ENCODE measurements at regions not wholly inside any gene's neighbourhood (a gene's known extent, or its start where the extent isn't known, plus 50 kb on each side); places are given as distances from the start of the nearest gene placed in this dataset.
A peak's percentile ranks its signal among the peaks of the same experiment; 100 is the strongest.

GRCh38 chr9:7370988-7371387, 428.6 kb downstream of the DMAC1 start:
- no peak for FAIRE-seq
- no peak for TF ChIP-seq CTCF (IDR thresholded peaks at IDR 0.05; ENCODE audit: insufficient read depth, low read length, severe bottlenecking)
- no peaks in the 10 kb centered on the region for H3K36me3 ChIP-seq (ENCODE audit: control insufficient read depth, insufficient read depth, low read length)
- DNase-seq (ENCODE audit: low read depth) = no peak
- H3K4me3 ChIP-seq (ENCODE audit: low read depth, low read length) = no peak overlapping the region
- H3K27me3 ChIP-seq (ENCODE audit: control insufficient read depth, insufficient read depth, low read length) = no peaks in the 10 kb centered on the region

- no peak for TF ChIP-seq CTCF (IDR thresholded peaks at IDR 0.05; ENCODE audit: insufficient read depth, low read length, severe bottlenecking)
- FAIRE-seq (no peak), DNase-seq (ENCODE audit: low read depth) (no peak)
- Histone ChIP-seq H3K27me3 (ENCODE audit: control insufficient read depth, insufficient read depth, low read length) (no peaks in the 10 kb centered on the region), H3K4me3 (ENCODE audit: low read depth, low read length) (no peak overlapping the region), H3K36me3 (ENCODE audit: control insufficient read depth, insufficient read depth, low read length) (no peaks in the 10 kb centered on the region)
These were observed 429.2 kb downstream of the DMAC1 start for GRCh38 chr9:7370381-7370780.

DNA sequence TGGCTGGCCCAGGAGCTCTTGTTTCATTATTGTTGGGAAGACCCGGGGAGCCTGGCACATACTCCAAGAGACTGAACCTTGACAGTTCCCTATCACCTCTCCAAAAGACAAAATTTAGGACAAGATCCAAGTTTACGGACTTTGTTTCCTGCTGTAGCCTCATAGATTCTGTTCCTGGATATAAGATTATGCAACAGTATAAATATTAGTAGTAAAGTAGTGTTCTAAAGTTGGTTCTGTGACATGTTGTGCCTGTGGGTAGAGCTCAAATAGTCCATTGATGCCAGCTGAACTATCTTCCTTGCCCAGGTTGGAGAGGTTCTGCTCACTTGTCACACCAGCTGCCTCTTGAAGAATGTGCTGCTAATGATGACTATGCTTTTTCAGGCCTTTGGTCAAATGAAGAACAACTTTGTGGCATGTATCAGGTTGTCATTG, 430.2 kb downstream of the DMAC1 start:
- no peak for DNase-seq (ENCODE audit: low read depth)
- FAIRE-seq = no peak
- H3K4me3 ChIP-seq (ENCODE audit: low read depth, low read length) = no peak overlapping the region
- no peaks in the 10 kb centered on the region for H3K27me3 ChIP-seq (ENCODE audit: control insufficient read depth, insufficient read depth, low read length)
- H3K36me3 ChIP-seq (ENCODE audit: control insufficient read depth, insufficient read depth, low read length) = no peaks in the 10 kb centered on the region
- no peak for TF ChIP-seq CTCF (IDR thresholded peaks at IDR 0.05; ENCODE audit: insufficient read depth, low read length, severe bottlenecking)

DNA sequence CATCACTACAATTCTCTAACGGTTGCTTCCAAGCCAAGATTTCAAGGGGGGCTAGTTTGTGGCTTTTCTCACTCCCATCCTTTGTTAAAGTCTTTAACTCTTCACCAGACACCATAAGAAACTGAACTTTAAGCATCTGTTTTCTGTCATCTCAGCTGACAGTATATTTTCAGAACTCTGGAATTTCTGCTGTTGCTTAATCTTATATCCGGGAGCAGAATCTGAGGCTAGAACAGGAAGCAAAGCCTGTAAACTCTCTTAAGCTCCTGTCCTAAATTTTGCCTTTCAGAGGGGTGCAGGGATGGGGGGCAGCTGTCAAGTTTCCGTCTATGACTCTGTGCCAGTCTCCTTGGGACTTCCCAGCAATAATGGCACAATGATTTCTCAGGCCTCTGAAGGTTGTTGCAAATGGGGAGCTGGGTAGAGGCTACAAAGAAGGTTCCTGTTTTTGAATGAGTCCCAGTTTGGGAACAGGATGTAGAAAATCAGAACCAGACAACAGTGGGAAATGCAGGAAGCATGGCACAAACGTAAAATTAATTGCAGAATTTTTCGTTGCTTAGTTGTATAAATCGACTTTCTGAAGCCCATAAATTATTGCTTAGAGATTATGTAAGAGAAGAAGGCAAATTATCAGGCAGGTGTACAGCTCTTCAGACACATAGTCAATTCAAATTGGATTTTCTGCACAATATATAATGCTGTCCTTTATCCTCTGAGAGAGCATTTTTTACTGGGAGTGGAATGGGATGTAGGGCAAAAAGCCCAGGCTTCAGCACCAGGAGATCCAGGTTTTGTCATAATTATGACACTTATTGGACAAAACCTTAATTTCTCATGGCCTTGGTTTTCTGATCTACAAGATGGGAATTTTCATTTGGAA, 430.9 kb downstream of the DMAC1 start:
- DNase-seq (ENCODE audit: low read depth) = peak; percentile 27
- FAIRE-seq = no peak

GRCh38 chr9:7367726-7368125, 431.9 kb downstream of the DMAC1 start:
- DNase-seq (ENCODE audit: low read depth) (no peak), FAIRE-seq (no peak)
- H3K4me3 ChIP-seq (ENCODE audit: low read depth, low read length) = no peak overlapping the region
- no peaks in the 10 kb centered on the region for H3K36me3 ChIP-seq (ENCODE audit: control insufficient read depth, insufficient read depth, low read length)
- TF ChIP-seq CTCF (IDR thresholded peaks at IDR 0.05; ENCODE audit: insufficient read depth, low read length, severe bottlenecking) = no peak
- H3K27me3 ChIP-seq (ENCODE audit: control insufficient read depth, insufficient read depth, low read length) = no peaks in the 10 kb centered on the region

More for the DNA sequence above, 430.9 kb downstream of the DMAC1 start:
- no peak overlapping the region for H3K4me3 ChIP-seq (ENCODE audit: low read depth, low read length)
- H3K27me3 ChIP-seq (ENCODE audit: control insufficient read depth, insufficient read depth, low read length) = no peaks in the 10 kb centered on the region
- H3K36me3 ChIP-seq (ENCODE audit: control insufficient read depth, insufficient read depth, low read length) = no peaks in the 10 kb centered on the region
- TF ChIP-seq CTCF (IDR thresholded peaks at IDR 0.05; ENCODE audit: insufficient read depth, low read length, severe bottlenecking) = no peak
